Heart left ventricle (tissue), 16 donors: ENCODE measurements at regions not wholly inside any gene's neighbourhood (a gene's known extent, or its start where the extent isn't known, plus 50 kb on each side); places are given as distances from the start of the nearest gene placed in this dataset.

Experiments
- ATAC-seq, 4 donors: fragments of 200-7000 bp; cut with Tn5 transposase; one replicate each; pipeline ENCODE4 v1.9.1; 2020 to 2022; ENCODE audit warnings: moderate library complexity in 4 of 4, mild to moderate bottlenecking in 3 of 4, moderate number of reproducible peaks in 1 of 4
- DNase-seq, 5 donors: peaks; one replicate each; pipeline ENCODE4 v3.0.0-alpha.2; 2020
- H3K27ac ChIP-seq, 12 donors: fragments of 200-600 bp; sonication (generic) in 4 of 12; one replicate each; pipeline versions ENCODE4 v1.5.0 to v1.8.0; 2016 to 2022; ENCODE audit warnings: mild to moderate bottlenecking in 2 of 12
- H3K27me3 ChIP-seq, 9 donors: fragments of 200-600 bp; sonication (generic) in 2 of 9; one replicate each; pipeline versions ENCODE4 v1.5.1 to v1.8.0; 2016 to 2022; ENCODE audit warnings: mild to moderate bottlenecking in 3 of 9
- H3K36me3 ChIP-seq, 9 donors: fragments of 200-600 bp; sonication (generic) in 2 of 9; one replicate each; pipeline versions ENCODE4 v1.5.0 to v1.8.0; 2018 to 2022; ENCODE audit warnings: mild to moderate bottlenecking in 2 of 9
- H3K4me1 ChIP-seq, 12 donors: fragments of 200-600 bp; sonication (generic) in 4 of 12; one replicate each; pipeline versions ENCODE4 v1.5.0 to v1.8.0; 2016 to 2022; ENCODE audit warnings: mild to moderate bottlenecking in 3 of 12
- H3K4me3 ChIP-seq, 12 donors: fragments of 200-600 bp; sonication (generic) in 4 of 12; one replicate each; pipeline versions ENCODE4 v1.5.0 to v1.8.0; 2017 to 2022; ENCODE audit warnings: mild to moderate bottlenecking in 9 of 12, moderate library complexity in 4 of 12
- H3K9me3 ChIP-seq, 12 donors: fragments of 200-600 bp; sonication (generic) in 4 of 12; one replicate each; pipeline versions ENCODE4 v1.5.0 to v1.8.0; 2016 to 2022; ENCODE audit warnings: mild to moderate bottlenecking in 1 of 12
- CTCF ChIP-seq, 12 donors: fragments of 200-600 bp; sonication (generic) in 4 of 12; IDR thresholded peaks; one replicate each; pipeline versions ENCODE4 v1.5.0 to v1.8.0; 2018 to 2022; ENCODE audit warnings: antibody characterized with exemption in 12 of 12, mild to moderate bottlenecking in 5 of 12
- POLR2A ChIP-seq, 2 donors: fragments of 450-650 bp; IDR thresholded peaks; one replicate each; pipeline ENCODE4 v1.6.1; 2017; ENCODE audit warnings: antibody characterized with exemption in 2 of 2, mild to moderate bottlenecking in 2 of 2, moderate library complexity in 2 of 2
- WGBS, 4 donors: extraction: QIAGEN DNeasy Blood & Tissue Kit in 2 of 4; methylation state at CpG; one replicate each; pipeline versions ENCODE4 v1.1.5 to v1.1.7; 2013 to 2018; 5-methylcytosine and 5-hydroxymethylcytosine counted together
- intact Hi-C, 10 donors: fragments of 100-400 bp; cut with DNase I; formaldehyde crosslinking; loops; one replicate each; pipeline versions ENCODE4 v1.11.1 to v1.14.2; 2022
- donor health status: ischemic (EF 13 %, LVEDD 7.1; RV severe dilation, severe dysfunction).
- donor health status: healthy with polysubstance abuse.
- donor health status: DM: no; HTN: yes; CAD: no.
- donor health status: DM: no; HTN: no; CAD: no.
- donor health status: ischemic (EF 25% LVEDD 6.9; RV normal size, moderate dysfunction).
- donor health status: ischemic (EF 25% LVEDD 5.7; RV mildly dilated, moderate dysfunction).
- donor health status: healthy.
- donor health status: DM: yes; HTN: yes; CAD: no.
- donor health status: ischemic (EF 35%, LVEDD 5.7; RV mildly dilated, moderate dysfunction).
- donor health status: nonischemic (EF 11% LVEDD 7.7; RV severe dilation, severe dysfunction).
- donor health status: DM: yes; HTN: yes; CAD: no.
- donor health status: PGD.
- donor health status: ischemic (EF 29% LVEDD 5.4; RV normal size, mild dysfunction).
- donor health status: nonischemic (EF 23%, LVEDD 6.1; RV moderate dilation, normal function).

- no peaks in the 10 kb centered on the region for H3K4me1 ChIP-seq
- H3K27me3 ChIP-seq: no peaks in the 10 kb centered on the region
- H3K9me3 ChIP-seq: peaks cover 0 to 19% (median 5%) of the 10 kb centered on the region in 12 donors
- no peak overlapping the region for H3K4me3 ChIP-seq
- WGBS, 4 donors: 79 to 93% (median 87%) methylated on average over 1 of the region's 1 CpG
- no peak overlapping the region for H3K27ac ChIP-seq
- ATAC-seq: no peak
- no peaks in the 10 kb centered on the region for H3K36me3 ChIP-seq
- no peak for DNase-seq
- intact Hi-C loops: no loop called here
- TF ChIP-seq POLR2A (IDR thresholded peaks at IDR 0.05): no peak
- TF ChIP-seq CTCF (IDR thresholded peaks at IDR 0.05): no peak
Measured at GRCh38 chr4:120611092-120611491, 311.4 kb downstream of the PRDM5 start.

GRCh38 chr4:120591038-120591437 lies 331.5 kb downstream of the PRDM5 start:
- Histone ChIP-seq H3K9me3 (no peaks in the 10 kb centered on the region), H3K36me3 (no peaks in the 10 kb centered on the region), H3K27ac (no peak overlapping the region), H3K27me3 (no peaks in the 10 kb centered on the region), H3K4me3 (no peak overlapping the region), H3K4me1 (no peaks in the 10 kb centered on the region)
- intact Hi-C loops: no loop called here
- ATAC-seq: no peak
- WGBS, 4 donors: 59 to 69% (median 68%) methylated on average over 2 of the region's 2 CpGs
- no peak for DNase-seq
- TF ChIP-seq POLR2A (IDR thresholded peaks at IDR 0.05) (no peak), CTCF (IDR thresholded peaks at IDR 0.05) (no peak)

GRCh38 chr4:120589787-120590186 lies 332.7 kb downstream of the PRDM5 start:
- H3K27me3 ChIP-seq: no peaks in the 10 kb centered on the region
- no peak for TF ChIP-seq POLR2A (IDR thresholded peaks at IDR 0.05)
- TF ChIP-seq CTCF (IDR thresholded peaks at IDR 0.05): no peak
- 78 to 88% (median 83%) methylated on average over 2 of the region's 2 CpGs for WGBS, 4 donors
- no peak overlapping the region for H3K27ac ChIP-seq
- intact Hi-C loops: no loop called here
- DNase-seq: no peak
- H3K4me3 ChIP-seq: no peak overlapping the region
- H3K9me3 ChIP-seq: peaks cover 0 to 7% (median 0%) of the 10 kb centered on the region in 12 donors
- H3K36me3 ChIP-seq: no peaks in the 10 kb centered on the region
- no peak for ATAC-seq
- no peaks in the 10 kb centered on the region for H3K4me1 ChIP-seq

- no peak for ATAC-seq
- intact Hi-C loops: no loop called here
- TF ChIP-seq POLR2A (IDR thresholded peaks at IDR 0.05) (no peak), CTCF (IDR thresholded peaks at IDR 0.05) (no peak)
- WGBS, 4 donors: 35 to 62% (median 49%) methylated on average over 2 of the region's 2 CpGs
- DNase-seq: no peak
- H3K4me3 ChIP-seq: no peak overlapping the region
- H3K4me1 ChIP-seq: no peaks in the 10 kb centered on the region
- H3K27ac ChIP-seq: no peak overlapping the region
- H3K9me3 ChIP-seq: no peaks in the 10 kb centered on the region
- no peaks in the 10 kb centered on the region for H3K27me3 ChIP-seq
- H3K36me3 ChIP-seq: no peaks in the 10 kb centered on the region
Measured at GRCh38 chr4:120568731-120569130, 353.8 kb downstream of the PRDM5 start.
